22Rv1 (cell line): ENCODE measurements at regions not wholly inside any gene's neighbourhood (a gene's known extent, or its start where the extent isn't known, plus 50 kb on each side); places are given as distances from the start of the nearest gene placed in this dataset.

Source experiments
- H3K27ac ChIP-seq: fragments of 450-650 bp; 2 replicates; pipeline ENCODE4 v1.5.1; 2017
- ZFX ChIP-seq: fragments of 450-650 bp; IDR thresholded peaks from 2 replicates; pipeline ENCODE4 v1.6.1; 2017; ENCODE audit warnings: antibody characterized with exemption, borderline replicate concordance
- TF ChIP-seq, protein P1 (sequence below): fragments of 450-650 bp; IDR thresholded peaks from 2 replicates; pipeline ENCODE4 v1.5.1; 2017; ENCODE audit warnings: mild to moderate bottlenecking

DNA sequence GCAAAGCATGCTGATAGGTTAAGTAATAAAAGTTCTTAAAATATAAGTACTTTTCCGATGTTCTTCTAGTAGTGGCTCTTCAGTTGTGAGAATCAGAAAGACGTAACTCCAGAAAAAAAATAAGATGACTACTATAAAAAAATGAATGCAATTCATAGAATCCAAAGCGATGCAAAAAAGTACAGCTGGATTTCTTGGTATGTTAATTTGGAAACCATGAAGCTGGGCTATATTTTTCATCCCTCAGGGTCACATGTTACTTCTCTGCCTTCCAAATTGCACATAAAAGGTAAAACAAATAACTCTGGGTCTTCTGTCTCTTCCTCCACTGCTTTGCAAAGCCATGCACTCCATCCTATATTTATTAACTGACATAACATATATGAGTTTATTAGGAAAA is 843.9 kb upstream of the DPPA4 start:
- TF ChIP-seq, protein P1, sequence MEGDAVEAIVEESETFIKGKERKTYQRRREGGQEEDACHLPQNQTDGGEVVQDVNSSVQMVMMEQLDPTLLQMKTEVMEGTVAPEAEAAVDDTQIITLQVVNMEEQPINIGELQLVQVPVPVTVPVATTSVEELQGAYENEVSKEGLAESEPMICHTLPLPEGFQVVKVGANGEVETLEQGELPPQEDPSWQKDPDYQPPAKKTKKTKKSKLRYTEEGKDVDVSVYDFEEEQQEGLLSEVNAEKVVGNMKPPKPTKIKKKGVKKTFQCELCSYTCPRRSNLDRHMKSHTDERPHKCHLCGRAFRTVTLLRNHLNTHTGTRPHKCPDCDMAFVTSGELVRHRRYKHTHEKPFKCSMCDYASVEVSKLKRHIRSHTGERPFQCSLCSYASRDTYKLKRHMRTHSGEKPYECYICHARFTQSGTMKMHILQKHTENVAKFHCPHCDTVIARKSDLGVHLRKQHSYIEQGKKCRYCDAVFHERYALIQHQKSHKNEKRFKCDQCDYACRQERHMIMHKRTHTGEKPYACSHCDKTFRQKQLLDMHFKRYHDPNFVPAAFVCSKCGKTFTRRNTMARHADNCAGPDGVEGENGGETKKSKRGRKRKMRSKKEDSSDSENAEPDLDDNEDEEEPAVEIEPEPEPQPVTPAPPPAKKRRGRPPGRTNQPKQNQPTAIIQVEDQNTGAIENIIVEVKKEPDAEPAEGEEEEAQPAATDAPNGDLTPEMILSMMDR, result no peak
- TF ChIP-seq ZFX, result no peak

DNA sequence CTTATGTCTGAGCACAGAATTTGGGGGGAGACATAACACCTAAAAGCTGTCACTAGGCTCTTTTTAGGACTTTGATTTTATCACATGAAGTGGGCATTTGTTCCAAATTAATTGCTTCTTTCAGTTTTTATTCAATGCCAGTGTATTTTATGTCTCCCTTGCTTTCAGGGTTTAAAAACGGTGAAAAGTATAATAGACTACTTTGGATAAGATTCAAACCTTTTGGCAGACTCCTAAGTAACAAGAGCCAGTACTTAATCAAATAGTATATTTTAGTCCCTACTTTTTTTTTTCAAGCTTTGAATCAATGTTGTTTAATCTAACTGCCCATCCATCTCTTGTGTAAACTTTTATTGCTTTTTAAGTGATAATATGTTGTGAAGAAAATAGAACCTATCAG is 847.2 kb upstream of the DPPA4 start:
- TF ChIP-seq ZFX, result no peak
- TF ChIP-seq, protein P1, result no peak
- no peak overlapping the region for H3K27ac ChIP-seq

More for the DNA sequence above, 843.9 kb upstream of the DPPA4 start:
- H3K27ac ChIP-seq, result no peak overlapping the region

DNA sequence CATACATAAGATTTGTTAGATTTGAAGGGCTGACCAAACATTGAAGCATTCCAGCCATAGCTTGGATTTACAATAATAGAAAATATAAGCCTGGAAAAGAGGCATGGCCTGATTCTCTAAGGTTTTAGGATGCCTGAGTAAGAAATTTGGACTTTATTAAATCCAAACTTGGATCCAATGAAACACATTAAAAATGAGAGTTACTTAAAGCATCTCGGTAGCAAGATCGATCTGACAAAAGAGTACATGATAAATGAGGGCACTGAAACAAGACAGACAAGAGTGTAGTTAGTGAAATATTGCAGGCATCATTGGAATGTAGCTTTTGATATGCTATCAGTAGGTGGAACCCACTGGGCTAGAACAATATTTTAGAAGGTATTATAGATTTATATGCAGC is 855.7 kb upstream of the DPPA4 start:
- TF ChIP-seq ZFX, result no peak
- TF ChIP-seq, protein P1, result no peak
- H3K27ac ChIP-seq, result no peak overlapping the region

DNA sequence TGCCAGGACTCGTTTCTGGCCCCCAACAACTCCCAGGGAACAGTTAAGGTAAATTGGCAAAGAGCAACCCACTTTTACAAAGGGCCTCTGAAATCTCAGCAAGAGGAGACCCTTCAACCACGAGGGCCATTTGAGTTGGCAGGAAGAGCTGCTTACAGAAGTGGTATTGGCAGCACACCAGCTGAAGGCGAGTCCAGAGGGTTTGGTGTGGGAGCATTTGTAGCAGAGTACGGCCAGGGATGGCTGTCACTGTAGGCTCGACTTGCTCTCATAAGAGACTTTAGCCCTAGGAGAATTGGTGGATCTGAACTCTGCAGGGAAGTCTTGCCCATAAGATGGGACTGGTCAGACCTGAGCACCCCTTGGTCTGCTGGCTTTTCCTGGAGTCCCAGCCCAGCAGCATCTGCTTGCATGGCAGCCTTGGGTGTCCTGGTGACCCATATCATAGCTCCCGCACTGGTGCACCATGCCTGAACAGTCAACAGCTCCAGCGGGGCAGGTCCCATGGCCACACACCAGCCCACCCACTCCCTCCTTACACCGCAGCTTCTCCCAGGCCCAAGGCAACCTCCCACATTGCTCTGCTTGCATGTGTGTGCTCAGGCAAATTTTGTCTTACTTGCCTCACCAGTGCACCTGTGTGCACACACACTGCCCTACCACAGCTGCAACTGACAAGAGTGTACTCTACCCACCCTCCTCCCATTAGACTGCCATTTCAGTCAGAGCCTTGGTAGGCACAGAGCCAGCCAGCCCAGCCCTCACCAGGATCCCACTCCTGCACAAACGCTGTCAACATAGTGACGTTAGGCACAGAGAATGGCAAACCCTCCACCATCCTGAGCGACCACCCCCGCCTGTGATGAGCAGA is 861.6 kb upstream of the DPPA4 start:
- no peak for TF ChIP-seq ZFX
- TF ChIP-seq, protein P1, result no peak
- no peak overlapping the region for H3K27ac ChIP-seq

DNA sequence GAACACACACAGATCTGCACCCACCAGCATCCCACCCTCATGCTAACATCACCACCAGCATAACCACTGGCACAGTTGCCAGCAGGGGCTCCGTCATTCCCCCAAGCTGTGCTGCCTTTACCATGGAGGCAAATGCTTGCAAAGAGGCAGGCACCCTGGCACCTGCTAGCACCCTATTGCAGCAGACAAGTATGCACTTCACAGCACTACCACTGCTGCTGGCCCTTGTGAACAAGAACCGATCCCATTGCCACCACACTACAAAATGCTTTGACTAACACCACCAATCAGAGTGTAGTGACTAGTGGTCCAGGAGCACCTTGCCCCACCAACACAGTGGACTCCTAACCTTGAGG is 862.2 kb upstream of the DPPA4 start:
- no peak overlapping the region for H3K27ac ChIP-seq
- TF ChIP-seq ZFX, result no peak
- TF ChIP-seq, protein P1, result no peak

DNA sequence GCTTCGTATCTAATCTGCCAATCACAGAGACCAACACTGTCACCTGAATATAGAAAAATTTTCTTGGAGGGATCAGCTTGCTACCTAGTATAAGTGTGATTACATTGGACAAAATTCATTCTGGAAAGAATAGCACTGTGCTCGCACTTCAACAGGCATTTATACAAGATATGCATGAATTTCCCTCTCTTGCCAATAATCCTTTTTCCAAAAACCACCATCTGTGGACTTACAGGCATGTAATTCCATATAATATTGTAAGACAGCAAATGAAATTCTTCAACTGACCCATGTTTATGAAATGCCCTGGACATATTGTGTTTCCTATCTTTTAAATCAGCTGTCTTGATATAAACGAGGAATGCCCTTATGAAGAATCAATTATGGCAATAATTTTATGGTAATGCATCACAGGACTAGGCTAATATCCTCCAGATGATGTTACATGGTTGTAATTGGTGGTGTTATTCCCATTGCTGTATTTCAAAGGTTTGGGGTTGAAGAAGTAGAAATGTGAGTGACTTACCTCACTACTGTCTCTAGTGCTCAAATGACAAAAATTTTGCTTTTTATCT is 861.4 kb upstream of the NECTIN3 start:
- H3K27ac ChIP-seq, result no peak overlapping the region
- TF ChIP-seq ZFX, result no peak
- TF ChIP-seq, protein P1, result no peak

DNA sequence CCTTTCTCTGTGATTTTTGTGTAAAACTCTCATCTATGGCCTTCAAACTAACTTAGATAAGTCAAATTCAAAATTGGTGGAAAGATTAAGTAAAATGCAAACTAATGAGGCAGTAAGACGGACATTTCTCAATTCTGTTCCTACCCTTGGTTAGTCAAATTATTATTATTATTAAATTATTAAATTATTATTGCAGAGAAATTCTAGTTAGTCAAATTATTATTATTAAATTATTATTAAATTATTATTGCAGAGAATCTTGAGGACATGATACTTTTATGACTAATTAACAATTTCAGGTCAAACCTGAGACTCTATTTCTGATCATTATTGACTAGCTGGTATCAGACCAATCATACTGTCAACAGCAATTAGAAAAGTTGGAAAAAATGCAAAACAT is 845.0 kb upstream of the NECTIN3 start:
- no peak overlapping the region for H3K27ac ChIP-seq
- TF ChIP-seq ZFX, result no peak
- TF ChIP-seq, protein P1, result no peak
